ENCODE measurements at regions not wholly inside any gene's neighbourhood (a gene's known extent, or its start where the extent isn't known, plus 50 kb on each side); places are given as distances from the start of the nearest gene placed in this dataset.
"Not testable (repeated sequence)": the region's sequence is repeated elsewhere in the genome, so short reads cannot be mapped to it uniquely, and the experiment has no call there.

DNA sequence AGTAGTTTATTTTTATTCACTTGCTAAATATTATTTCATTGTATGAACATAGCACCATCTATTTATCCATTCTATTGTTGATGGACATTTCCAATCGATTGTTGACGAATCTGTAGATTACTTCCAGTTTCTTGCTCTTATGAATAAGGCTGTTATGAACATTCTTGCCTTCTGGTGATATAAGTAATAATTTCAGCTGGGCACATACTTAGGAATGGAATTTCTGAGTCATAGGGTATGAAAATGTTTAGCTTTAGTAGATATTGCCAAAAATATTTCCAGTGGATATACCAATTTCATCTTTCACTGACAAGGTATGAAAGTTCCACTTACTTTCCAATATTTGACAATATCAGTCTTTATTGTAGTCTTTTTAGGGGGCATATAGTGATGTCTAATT lies 468.5 kb downstream of the ETNK1 start:
- DNase-seq: no peak

DNA sequence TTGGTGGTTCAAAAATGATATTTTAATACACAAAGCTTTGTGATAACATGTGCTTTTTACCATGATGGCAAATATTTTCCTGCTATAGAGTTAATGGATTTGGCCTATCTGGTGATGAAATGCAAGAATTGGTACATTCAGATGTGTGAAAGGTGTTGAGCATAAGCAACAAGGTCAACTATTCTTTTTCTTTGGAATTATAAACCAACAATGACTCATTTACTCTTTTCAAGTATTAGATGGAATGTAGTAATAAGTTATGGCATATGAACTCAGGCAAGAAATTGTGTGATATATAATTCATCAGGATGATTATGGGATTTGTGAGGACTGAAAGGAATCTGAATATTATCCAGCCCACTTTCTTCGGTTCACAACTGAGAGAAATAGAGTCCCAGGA lies 471.4 kb downstream of the ETNK1 start:
- no peak for DNase-seq

DNA sequence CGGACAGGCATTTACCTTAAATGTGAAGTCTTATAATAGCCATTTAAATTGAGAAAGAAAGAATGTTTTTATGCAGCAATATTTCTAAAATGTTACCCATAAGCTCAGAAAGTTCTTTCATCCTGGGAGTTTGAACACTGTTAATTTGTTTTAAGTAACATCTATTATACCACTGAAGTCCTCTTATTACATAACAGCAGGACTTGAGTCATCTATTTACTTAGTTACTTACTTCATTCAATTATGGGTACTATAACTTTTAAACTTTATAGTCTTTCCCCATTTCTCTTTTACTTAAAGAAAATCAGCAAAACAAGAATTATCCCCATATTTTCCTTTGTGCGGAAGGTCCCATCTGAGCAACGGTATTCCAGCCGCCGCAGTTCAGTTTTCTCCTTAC lies 473.1 kb downstream of the ETNK1 start:
- DNase-seq: no peak

DNA sequence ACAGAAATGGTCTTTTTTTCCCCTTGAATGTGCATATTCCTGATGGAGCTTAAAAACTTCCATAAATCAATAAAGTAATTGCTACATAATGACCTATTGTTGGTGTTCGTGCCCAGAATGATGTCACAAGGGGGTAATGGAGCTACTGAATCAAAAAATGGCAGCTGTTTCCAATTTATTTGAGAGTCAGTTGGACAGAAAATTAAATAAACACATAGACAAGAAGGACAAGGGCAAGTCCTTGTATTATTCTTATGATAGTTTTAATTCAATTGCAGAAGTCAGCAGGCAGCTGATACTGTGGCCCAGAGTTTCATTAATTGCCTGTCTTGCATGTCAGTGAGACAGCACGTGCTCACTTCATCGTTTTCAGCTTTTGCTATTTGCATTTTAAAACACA lies 473.5 kb downstream of the ETNK1 start:
- no peak for DNase-seq

DNA sequence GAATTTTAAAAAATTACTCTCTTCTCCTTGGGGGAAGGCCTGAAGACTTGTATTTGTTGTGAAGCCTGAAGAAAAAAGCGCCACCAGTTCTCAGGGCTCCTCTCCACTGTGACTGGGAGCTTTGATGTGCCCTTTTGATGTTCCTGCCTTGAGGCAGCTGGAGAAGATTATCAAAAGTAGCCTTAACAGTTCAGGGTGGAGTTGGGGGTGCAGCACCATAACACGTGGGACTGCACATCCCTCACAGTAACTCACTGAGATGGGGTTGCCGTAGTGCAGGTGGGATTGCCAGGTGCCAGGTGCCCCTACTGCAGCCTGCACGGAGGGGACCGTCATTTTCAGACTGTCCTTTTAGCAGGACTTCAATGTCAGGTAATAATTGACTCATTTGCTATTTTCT lies 474.1 kb downstream of the ETNK1 start:
- DNase-seq: no peak

DNA sequence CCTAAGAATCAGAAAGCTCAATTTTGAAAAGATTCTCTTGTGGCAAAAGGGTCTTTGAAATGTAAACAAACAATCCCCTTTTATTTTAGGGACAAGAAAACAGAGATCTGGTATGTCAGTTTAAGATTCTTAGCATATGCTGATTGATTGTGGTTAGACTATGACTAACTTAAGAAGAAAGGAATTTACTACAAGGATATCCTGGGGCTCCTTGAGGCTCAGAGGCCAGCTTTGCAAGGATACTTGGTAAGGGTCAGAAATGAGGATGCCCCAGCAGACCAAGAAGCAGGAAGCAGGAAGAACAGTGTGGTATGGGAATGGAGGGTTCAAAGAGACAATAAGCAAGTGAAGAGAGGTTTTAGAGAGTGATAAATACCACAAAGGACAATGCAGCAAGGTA lies 474.6 kb downstream of the ETNK1 start:
- DNase-seq: no peak

DNA sequence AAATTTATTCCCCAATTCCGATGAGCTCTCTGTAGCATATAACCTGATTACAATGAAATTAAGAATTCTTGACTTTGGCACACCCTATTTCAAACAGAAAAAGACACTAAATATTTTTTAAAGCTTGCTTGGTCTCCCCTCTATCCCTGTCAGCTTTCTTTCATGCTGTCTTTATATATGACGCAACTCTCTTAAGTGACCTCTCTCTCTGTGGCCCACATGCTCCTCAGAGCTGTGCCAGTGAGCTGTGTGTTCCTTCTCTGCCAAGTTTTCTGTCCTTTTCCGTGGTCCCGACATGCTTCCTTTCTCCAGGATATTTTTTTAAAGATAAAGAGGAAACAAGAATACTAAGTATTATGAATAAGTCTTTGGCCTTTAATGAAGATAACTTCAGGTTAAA lies 484.0 kb downstream of the ETNK1 start:
- DNase-seq: no peak

DNA sequence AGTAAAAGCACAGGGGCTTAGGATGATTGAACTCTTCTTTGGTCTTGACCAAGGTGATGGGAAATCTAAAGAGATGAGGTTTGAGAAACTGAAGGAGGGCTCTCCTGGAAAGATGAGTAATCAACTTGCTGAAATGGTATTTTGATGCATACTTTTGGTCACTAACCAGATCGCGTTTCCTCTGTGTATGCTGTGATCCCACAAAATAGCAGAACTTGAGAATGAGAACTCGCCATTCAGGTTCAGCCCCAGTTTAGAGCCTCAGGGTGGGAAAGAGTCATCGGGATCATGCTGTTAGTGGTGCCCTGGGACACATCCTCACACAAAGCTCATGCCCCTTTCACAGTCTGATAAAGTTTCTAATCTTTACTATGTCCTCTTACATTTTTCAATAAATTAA lies 488.8 kb downstream of the ETNK1 start:
- no peak for DNase-seq

DNA sequence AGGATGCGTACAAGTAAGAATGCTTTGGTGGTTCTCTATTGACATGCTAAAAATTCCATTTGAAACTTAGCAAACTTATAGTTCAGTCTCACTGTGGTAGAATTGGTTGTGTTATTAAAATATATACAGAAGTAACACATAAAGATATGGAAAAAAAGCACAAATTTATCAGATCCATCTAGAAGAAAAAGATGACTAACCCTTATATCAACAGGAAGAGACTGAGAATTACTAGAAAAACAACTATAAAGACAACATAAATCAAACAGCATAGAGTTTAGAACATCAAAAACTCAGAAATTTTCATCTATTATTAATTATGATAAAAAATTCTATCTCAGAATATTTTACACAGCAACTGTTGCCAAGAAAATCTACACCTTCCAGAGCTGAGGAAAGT lies 491.0 kb downstream of the ETNK1 start:
- DNase-seq: no peak

DNA sequence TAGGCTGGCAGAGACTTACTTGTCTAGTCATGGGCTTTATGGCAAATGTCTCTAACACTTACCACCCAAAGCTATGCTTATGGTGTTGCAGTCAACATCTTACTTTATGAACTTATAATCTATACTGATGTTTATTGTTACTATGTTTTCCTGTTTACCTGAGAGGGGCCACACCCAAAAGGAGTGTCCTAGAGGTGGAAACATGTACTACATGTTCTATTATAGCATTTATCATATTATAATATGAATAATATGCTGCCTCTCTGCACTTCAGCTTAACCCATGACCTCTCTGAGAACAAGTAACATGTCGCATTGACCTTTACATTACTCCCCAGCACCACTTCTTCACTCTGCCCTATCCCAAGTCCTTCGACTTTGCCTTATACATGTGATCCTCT lies 501.8 kb downstream of the ETNK1 start:
- DNase-seq: no peak

DNA sequence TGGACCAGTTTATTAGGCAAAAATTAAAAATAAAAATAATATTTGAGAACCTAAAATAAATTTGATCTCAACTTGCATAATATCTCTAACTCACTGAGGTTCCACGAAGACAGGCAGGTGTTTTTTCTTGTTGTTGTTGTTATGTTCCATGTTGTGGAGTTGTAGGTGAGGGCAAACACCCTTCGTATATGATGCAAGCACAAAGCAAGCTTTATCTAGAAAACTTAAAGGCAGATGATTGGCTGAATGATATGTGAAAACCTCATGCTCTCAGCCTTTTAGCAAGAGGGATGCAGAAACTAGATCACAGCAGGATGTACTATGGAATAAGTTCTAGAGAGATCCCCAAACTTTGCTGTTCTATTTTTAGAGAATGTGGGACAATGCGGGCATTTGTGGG lies 502.7 kb downstream of the ETNK1 start:
- no peak for DNase-seq

DNA sequence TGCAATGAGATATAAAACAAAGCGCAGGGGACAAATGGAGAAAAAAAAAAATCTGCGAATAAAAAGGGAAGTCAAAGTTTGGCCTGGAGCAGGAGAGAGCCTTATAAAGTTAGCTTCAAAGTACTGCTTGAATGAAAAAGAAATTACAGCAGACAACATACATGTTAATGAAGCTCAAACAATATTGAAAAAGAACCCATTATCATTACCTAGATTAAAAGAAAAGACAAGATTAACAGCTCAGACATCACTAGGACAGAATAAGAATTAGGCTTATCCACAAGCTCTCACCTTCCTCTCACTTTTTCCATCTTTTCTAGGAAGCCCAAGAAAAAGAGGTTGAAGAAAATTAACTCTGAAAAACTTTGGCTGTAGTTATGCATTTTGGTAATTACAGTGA lies 503.5 kb downstream of the ETNK1 start:
- DNase-seq: no peak

DNA sequence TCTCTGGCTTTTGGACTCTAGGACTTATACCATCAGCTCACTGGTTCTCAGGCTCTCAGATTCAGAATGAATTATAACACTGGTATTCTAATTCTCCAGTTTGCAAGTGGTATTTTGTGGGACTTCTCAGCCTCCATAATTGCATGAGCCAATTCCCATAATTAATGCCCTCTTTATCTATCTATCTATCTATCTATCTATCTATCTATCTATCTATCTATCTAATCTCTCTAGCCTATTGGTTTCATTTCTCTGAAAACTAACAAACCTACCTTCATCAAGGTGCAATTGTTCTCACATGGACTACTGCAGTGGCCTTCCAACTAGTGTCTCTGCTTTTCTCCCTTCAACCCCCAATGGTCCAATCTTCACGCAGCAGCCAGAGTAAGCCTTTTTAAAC lies 507.4 kb downstream of the ETNK1 start:
- no peak for DNase-seq

DNA sequence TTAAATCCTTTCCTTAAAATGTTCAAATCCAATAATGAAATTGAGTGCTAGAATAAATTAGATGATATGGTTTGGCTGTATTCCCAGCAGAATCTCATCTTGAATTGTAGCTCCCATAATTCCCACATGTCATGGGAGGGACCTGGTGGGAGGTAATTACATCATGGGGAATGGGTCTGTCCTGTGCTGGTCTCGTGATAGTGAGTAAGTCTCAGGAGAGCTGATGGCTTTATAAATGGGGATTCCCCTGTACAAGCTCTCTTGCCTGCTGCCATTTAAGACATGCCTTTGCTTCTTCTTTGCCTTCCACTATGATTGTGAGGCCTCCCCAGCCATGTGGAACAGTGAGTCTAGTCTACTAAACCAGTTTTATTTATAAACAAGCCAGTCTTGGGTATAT lies 508.5 kb downstream of the ETNK1 start:
- DNase-seq: no peak

DNA sequence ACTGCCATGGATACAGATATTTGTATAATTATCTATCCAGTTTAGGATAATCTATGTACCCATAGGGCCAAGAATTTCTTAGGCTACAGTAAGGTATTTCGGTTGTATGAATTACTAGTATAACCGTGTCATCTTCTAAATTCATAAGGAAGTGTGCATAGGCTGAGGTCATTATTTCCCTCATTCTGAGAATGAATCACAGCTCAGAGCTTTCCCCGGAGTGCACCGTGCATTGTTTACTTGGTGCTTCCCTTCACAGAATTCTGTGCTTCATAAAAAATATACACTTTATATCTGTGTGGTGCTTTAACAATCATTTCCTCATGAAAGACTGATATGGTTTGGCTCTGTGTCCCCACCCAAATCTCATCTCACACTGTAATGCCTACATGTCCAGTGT lies 514.1 kb downstream of the ETNK1 start:
- no peak for DNase-seq

DNA sequence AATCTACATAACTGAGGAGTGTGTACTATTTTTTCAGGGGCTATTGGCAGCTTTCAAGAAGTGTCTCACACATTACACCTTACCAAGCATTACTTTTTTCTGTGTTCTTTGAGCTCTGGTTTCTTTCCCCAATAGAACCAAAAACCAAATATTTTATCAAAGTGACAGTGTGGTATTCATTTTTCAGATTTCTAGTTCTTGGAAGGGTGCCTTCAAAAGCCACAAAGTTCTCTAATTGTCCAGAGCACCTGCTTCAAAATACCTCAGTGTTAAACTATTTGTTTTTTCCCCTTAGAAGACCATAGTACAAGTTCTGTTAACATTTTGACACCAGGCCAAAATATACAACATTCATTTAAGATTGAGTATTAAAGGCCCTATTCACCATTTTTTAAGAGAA lies 515.7 kb downstream of the ETNK1 start:
- DNase-seq: no peak

DNA sequence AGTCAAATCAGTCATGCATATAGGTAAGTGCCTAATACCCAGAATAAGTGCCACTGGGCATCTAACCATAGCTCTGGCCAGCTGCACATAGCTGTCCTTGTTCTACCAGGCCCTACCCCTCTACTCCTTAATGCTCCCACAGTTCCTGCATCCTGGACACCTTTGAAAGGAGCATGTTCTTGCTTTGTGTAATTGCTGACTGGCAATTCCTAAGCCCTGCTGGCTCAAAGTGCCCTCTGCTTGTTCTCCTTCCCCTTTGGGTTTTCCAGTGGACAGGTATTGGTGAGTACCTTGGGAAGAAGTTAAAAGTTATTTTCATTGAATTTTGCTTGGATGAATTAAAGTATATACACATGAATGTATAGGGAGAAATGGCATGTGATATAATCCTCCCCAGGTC lies 516.4 kb downstream of the ETNK1 start:
- DNase-seq: peak; percentile 29

DNA sequence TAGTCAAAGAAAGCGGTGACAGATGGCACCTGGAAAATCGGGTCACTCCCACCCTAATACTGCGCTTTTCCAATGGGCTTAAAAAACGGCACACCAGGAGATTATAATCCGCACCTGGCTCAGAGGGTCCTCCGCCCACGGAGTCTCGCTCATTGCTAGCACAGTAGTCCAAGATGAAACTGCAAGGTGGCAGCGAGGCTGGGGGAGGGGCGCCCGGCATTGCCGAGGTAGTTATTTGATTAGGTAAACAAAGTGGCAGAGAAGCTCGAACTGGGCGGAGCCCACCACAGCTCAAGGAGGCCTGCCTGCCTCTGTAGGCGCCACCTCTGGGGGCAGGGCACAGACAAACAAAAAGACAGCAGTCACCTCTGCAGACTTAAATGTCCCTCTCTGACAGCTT lies 521.1 kb downstream of the ETNK1 start:
- not testable (repeated sequence) for DNase-seq

DNA sequence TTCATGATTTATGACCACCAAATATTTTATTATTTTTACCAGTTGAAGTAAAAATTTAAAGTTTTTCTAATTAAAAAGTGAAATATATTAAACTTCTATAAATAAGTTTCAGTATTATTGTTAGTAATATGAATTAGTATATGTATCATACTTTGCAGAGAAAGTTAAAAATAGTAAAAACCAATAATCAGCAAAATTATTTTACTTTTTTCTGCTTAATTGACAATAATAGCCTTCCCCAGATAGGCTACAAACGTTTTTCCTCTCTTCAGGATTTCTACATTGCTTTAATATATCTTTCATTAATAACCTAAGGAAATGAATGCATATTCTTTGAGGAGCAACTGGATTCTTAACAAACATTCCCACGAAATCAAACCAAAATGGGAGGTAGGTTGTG lies 543.5 kb downstream of the ETNK1 start:
- no peak for DNase-seq

DNA sequence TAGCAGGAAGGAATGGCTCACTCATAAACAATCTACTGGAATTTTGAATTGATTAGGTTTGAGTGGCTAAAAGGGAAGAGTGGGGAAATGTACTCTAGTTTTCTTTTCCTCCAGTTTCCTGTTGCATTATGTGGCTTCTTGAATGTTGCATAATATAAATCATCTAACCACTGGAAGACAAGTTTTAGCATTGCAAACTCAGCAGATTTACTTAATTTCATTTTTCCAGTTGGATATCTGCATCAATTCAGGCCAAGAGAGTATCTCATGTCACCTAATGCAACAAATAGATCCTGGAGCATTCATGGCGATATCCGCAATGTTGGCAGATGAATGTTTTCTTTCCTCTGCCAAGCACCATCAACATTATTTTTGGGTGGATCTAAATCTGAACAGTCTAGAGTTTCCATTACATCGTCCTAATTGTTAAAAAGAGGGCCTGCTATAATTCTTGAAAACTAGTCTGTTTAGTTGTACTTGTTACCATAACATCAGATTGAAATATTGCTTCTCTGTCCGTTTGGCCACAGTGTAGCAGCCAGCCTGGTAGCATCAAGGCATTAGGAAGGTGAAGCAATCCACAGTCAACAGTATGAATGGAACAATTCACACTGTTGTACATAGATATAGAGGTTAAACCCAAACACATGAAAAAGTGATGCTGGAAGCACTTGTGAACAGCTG lies 544.2 kb downstream of the ETNK1 start:
- no peak for DNase-seq

DNA sequence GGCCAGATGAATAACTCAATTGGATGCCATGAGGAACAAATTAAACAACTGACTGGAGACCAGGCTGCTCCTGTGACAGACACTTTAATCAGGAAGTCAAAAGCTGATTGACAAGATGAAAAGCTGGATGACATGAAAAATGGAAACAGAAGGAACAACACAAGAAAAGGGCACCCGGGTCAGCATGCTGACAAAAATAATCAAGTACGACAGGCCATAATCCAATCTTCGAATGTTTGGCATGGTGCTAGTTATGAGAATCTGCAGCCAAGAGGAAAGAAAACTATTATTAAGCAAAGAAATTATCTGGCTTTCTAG lies 544.7 kb downstream of the ETNK1 start:
- DNase-seq: no peak

DNA sequence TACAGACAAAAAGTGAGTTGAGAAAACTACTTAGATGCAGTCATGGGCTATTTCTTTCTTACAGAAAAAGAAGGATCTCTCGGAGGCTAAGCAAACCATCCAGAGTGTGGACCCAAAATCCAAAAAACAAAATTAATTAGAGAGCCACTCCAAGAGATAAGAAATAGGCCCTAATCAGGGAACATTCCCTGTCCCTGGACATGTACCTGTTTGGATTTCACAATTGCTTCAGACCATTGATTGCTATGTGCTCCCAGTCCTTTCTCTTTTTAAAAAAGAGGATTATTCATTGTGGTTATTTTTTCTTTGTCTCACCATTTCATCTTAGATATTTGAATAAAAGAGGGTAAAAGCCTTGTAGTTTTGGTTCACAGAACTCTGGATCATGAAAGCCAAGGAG lies 549.9 kb downstream of the ETNK1 start:
- DNase-seq: no peak

DNA sequence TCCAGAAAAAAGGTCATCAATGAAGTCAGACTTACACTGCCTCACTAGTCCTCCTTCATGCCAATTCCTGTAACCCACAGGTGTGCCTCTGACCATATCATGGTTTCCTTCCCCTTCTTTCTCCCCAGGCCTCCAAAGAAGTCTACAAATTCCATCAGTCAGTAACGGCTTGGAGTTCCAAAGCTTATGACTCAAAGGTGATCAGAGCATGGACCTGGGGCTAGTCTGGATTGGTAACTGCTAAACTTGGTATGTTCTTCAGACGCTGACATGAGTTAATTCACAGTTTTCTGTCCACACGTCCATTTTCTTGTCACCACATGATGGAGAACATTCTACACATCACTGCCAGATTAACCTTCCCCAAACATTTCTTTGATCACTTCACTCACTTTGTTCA lies 560.4 kb downstream of the ETNK1 start:
- no peak for DNase-seq

DNA sequence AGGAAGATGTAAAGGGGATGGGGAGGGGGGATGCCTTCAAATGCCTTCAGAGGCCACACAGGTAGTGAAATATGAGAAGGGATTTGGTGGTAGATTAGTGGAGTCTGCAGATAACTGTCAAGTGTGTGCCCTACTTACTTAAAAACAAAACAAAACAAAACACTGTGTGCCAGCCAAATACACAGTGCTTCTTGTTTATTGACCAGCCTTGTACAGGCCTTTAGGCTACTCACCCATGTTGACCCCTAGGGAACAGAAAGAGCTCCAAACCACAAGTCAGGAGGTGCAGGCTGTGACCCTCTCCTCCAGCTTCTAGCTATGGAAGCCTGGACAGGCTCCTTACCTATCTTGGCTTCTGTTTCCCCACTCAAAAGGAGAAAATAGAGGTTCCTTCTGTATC lies 562.0 kb downstream of the ETNK1 start:
- no peak for DNase-seq

DNA sequence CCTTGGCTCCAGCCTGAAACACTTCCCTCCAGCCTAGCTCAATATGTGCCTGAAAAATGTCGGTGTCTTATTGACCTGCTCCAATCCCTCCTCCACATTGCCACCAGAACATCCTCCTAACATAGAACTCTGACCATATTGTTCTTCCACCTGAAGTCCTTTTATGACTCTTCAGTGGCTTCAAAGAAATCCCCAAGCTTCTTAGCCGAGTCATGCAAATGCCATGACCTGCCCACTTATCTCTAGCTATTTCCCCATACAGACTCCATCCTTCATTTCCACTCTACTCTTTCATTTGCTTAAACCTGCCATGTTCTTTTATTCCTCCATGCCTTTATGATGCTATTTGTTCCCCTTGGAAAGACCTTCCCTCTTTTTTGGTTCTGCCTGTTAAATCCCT lies 568.6 kb downstream of the ETNK1 start:
- DNase-seq: no peak

DNA sequence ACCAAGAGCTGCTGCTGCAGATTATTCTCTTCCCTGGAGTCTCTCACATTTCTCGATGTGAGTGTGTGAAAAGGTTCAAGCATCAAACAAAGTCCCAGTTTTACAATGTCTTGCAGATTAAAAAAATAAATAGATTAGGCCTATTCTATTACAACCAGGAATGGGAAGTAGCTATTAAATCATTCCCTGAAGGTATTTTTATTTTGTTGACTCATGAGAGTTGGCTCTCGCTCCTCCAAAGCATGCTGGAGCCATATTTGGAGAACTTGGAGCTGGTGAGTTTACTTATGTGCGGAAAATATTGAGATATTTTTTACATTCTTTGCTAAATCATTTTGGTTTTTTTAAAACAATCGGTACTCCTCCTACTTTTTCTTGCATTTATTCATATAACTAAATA lies 572.3 kb downstream of the ETNK1 start:
- no peak for DNase-seq

Measured in left hindlimb (tissue), 1 donor.